NCI-H1417 (cell line): ENCODE measurements at regions not wholly inside any gene's neighbourhood (a gene's known extent, or its start where the extent isn't known, plus 50 kb on each side); places are given as distances from the start of the nearest gene placed in this dataset.

Source experiments
- DNase-seq, 3 experiments: peaks; one replicate each; lab custom pipeline; 2025; lab: John Stamatoyannopoulos, UW

DNA sequence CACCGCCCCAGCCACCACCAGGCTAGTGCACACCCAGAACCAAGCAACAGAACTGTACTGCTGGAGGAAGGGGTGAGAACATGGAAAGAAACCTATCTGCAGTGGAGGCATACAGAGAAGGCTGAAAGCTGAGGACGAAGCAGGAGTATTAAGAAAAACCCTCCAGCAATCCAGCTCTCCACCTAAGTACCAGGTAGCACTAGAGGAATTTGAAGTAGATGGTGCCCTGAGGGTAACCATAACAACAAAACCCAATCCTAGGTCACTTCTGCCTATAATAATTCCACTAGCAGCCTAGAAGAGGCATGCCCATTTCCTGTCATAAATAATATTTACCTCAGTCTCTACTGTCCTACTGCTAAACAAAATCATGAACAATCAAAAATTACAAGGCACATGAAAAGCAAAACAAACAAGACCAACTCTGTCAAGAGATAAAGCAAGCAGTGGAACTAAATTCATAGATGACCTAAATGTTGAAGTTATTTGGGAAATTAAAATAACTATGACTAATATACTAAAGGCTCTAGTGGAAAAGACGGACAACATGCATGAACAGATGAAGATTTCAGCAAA is 51.1 kb downstream of the HYCC1 start:
- peak in 1 of 3 experiments; percentile 25 for DNase-seq

DNA sequence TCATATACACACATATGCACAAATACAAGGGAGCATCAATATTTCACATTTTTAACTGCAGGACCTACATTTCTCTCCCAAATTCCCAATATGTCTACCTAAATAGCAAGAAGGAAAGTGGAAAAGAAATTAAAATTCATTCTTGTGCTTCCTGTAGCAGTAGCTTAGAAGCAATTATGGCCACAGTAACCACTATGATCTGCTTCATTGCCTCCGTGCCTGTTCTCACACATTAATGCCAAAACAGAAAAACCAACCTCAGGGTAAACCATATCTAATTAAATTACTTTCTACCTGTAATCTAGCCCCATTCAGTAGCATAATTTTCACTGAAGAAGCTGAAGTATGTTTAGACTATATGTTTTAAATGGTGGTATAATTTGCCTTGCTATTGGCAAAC is 55.2 kb downstream of the HYCC1 start:
- DNase-seq = no peak

- no peak for DNase-seq
These were observed 59.7 kb downstream of the HYCC1 start for GRCh38 chr7:22954251-22954650.

DNA sequence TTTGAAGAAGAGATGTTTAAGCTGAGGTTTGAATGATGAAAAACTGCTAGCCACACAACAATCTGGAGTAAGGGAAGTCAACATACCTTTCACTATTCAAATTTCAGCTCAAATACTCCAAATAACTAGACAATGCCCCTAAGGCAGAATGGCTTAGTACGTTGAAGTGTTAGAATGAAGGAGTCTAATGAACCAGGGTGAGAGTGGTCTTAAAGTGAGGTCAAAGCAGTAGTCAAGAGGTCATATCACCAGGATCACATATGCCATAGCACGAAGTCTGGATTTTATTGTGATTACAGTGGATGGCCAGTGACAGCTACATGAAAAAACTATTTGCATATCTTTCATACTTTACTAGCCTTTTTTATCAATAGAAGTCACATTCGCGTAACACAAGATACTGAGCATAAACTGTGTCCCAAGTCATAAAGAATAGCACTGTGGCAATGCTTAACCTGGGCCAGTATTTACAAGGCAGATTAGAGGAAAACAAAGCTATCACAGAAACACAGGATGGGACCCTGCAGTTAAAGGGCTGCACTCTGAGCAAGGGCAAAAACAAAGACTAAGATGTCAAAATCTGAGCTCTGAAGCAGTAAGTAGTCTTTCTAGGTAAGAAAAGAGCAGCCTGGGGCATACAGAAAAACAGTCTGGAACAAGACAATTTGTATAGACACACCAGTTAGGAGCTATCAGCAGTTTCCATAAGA is 61.5 kb downstream of the HYCC1 start:
- no peak for DNase-seq

GRCh38 chr7:22949944-22950343 is 64.0 kb downstream of the HYCC1 start:
- no peak for DNase-seq

DNA sequence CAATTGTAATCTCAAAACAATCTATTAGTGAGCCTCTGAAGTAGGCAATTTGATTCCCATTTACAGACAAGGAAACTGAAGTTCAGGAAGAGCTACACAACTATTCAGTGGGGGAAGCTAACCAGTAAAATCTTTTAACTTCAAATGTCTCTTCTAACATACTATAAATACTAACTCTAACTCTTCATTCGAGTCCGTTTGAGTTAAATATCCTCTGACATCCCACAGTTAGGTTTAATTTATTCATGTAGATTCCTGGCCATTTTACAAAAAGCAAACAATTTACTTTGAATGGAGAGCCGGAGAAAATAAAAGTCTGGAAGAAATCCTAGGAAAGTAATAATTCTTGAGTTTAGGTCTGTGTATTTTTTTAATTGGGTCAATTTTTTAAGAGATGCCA is 64.7 kb downstream of the HYCC1 start:
- no peak for DNase-seq

- DNase-seq = no peak
These were observed 65.2 kb downstream of the HYCC1 start for GRCh38 chr7:22948770-22949169.

- DNase-seq = no peak
These were observed 68.3 kb downstream of the HYCC1 start for GRCh38 chr7:22945584-22945983.

GRCh38 chr7:22944510-22944909 is 69.4 kb downstream of the HYCC1 start:
- no peak for DNase-seq

DNA sequence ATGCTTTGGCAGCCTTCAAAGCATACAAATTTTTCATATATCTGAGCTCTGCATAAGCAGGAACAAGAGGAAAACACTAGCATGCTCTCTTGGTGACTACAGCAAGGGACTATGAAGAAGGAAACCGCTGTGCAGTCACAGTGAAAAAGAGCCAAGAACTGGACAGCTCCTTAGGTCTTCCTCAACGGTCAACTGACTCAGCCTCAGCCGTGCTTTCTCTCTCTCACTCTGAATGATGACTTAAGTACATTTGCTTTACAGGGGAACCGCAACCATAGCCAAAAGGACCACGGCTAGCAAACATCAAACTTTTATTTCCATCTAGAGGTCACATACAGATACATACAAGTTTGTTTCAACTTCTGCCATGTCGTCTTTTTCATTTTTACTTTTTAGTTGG is 69.9 kb downstream of the HYCC1 start:
- no peak for DNase-seq

DNA sequence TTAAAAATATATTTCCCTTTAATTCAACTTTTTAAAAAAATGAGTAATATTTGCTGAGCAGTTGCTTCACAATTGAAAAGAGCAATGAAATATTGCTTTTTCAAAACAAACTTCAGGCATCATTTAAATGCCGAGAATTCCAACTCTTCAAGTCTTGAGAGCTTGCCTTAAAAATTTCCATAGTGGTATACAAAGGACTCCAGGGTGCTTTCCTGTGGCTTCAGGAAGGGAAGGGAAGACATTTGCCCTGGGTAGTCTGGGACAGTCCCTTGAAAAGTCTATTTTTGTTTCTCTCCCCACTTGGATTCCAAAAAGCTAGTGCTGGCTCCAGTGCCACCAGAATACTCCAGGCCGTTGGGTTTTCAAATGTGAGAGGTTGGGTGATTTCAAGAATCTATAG is 71.7 kb downstream of the HYCC1 start:
- no peak for DNase-seq

DNA sequence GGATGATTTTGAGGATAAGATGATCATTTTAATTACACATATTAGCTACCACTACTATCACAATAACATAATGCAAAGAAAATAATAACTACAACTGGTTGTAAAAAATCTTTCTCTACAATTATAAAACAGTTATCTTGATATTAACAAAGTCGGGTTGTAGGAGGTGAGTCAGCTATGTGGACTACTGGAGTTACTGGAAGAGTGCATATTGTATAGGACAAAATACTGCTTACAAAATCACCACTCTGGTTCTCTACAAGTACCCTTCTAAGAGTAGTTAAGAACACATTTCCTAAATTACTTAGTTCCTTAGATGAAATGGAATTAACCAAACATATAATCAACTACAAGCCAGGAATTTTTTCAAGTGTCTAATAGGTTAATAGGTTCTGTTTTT is 74.1 kb downstream of the HYCC1 start:
- DNase-seq = no peak

- no peak for DNase-seq
These were observed 76.0 kb downstream of the HYCC1 start for GRCh38 chr7:22937946-22938345.

GRCh38 chr7:22936246-22936645 is 77.7 kb downstream of the HYCC1 start:
- no peak for DNase-seq

DNA sequence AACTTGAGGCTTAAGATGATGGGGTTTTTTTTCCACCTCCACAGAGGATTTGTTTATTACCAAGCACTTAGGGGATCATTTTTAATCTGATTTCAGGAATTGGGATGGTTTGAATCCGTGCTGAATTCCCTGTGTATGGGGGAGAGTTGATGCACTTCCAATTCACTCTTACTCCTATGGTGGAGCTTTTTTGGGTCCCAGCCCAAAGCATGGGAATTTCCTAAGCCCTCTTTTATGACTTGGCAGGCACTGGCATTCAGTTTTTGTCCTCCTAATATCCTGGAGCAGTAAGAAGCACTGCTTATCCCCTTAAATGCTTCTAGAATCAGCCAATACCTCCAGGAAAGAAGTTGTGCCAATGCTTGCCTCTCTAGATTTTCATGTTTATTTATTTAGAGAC is 78.7 kb downstream of the HYCC1 start:
- no peak for DNase-seq

DNA sequence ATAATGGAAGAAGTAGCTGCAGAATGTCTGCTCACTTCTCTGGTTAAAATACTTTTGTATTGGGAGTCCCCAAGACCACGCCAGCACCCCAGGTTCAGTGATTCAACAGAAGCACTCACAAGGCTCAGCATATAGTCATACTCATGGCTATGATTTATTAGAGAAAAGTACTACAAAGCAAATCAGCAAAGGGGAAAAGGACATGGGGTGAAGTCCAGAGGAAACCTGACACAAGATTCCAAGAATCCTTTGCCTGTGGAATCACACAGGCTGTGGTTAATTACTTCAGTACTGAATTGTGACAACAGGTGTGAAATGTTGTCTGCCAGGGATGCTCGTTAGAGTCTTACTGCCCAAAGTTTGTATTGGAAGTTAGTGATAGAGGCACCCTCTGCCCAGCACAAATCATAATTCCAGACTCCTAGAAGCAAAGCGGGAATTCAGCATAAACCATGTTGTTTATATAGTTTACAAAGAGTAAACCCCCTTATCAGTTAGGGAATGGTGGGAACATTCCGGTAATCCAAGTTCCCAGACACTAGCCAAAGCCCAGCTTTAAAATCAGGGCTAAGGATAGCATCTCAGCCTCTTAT is 79.4 kb downstream of the HYCC1 start:
- DNase-seq = no peak

DNA sequence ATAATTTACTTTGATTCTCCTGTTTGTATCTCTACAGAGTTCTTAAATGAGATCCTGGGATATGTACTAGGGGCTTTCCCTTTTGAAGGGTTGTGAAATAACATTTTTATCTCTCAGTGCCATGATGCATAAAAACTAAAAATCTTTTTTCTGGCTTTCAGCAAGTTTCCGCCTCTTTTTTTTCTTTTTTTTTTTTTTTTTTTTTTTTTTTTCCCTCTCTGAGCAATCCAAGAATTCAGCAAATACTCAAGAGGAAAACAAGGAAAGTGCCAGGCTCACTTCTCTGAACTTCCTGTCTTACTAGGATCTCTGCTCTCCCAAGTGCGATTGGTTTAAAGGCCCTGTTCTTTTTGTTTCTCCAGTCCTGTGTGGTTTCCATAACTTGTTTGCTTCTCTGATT is 79.9 kb downstream of the HYCC1 start:
- DNase-seq = no peak

GRCh38 chr7:22932896-22933295 is 81.0 kb downstream of the HYCC1 start:
- DNase-seq = no peak

DNA sequence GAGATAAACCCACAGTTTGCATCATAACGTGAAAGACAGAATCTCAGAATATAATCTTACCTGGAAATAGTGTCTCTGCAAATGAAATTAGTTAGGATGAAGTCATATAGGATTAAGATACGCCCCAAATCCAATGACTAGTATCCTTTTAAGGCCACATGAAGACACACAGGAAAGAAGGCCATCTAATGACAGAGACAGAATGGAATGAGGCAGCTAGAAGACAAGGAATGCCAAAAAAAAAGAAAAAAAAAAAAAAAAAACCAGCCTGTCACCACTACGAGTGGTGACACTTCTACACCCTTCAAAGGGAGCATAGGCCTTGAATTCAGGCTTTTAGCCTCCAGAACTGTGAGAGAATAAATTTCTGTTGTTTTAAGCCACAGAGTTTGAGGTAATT is 82.9 kb downstream of the HYCC1 start:
- no peak for DNase-seq

DNA sequence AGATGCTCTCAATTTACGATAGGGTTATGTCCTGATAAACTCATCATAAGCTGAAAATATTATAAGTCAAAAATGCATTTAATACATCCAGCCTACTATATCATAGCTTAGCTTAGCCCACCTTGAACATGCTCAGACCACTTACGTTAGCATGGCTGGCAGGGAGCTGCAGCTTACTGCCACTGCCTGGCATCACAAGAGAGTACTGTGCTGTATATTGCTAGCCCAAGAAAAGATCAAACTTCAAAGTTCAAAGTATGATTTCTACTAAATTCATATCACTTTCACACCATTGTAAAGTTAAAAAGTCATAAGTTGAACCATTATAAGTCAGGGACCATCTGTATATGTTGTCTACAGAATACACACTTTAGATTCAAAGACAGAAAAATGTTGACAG is 91.6 kb downstream of the HYCC1 start:
- DNase-seq = no peak

GRCh38 chr7:22921386-22922086 is 92.4 kb downstream of the HYCC1 start:
- DNase-seq = no peak

- peak in 1 of 3 experiments; percentile 19 for DNase-seq
These were observed 93.3 kb downstream of the HYCC1 start for GRCh38 chr7:22920672-22921071.

DNA sequence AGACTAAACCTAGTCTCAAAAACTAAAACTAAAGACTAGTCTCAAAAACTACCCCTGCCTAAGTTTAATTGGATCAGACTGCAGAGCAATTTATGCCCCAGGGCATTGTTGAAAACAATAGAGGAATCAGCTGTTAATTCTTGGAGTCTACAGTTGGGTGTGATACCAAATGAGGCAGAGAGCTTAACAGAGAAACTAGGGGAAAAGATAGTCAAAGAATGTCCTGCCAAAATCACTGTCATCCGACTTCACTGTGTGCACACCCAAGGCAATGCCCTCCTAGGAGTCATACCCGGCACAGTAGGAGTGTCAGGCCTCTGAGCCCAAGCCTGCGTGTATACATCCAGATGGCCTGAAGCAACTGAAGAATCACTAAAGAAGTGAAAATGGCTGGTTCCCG is 90.5 kb upstream of the TOMM7 start:
- no peak for DNase-seq
